OCI-LY1 (cell line): ENCODE measurements at regions not wholly inside any gene's neighbourhood (a gene's known extent, or its start where the extent isn't known, plus 50 kb on each side); places are given as distances from the start of the nearest gene placed in this dataset.

Experiments used
- H2AFZ ChIP-seq: fragments of 200-600 bp; sonication (generic), shearing (Covaris generic); 2 replicates; pipeline ENCODE4 v1.6.0; 2014; ENCODE audit warnings: antibody characterized with exemption, mild to moderate bottlenecking, low read length
- H3F3A ChIP-seq: fragments of 200-600 bp; sonication (generic), shearing (Covaris generic); 2 replicates; pipeline ENCODE4 v1.6.0; 2014; ENCODE audit warnings: mild to moderate bottlenecking, antibody characterized with exemption, low read length, moderate library complexity; ENCODE audit not compliant: insufficient read depth
- H3K27ac ChIP-seq: fragments of 200-600 bp; sonication (generic); 2 replicates; pipeline ENCODE4 v1.5.1; 2014; ENCODE audit warnings: low read length, mixed run types, mild to moderate bottlenecking, low read depth; ENCODE audit not compliant: poor library complexity, severe bottlenecking
- H3K27me3 ChIP-seq: fragments of 200-600 bp; sonication (generic); 2 replicates; pipeline ENCODE4 v1.6.0; 2014; ENCODE audit warnings: antibody characterized with exemption, mild to moderate bottlenecking, low read length, moderate library complexity; ENCODE audit not compliant: insufficient read depth
- H3K36me3 ChIP-seq: fragments of 200-600 bp; sonication (generic); 2 replicates; pipeline ENCODE4 v1.6.1; 2014; ENCODE audit warnings: mild to moderate bottlenecking, antibody characterized with exemption, low read length, moderate library complexity, mixed read lengths; ENCODE audit not compliant: insufficient read depth
- H3K4me1 ChIP-seq: fragments of 200-600 bp; sonication (generic); 2 replicates; pipeline ENCODE4 v1.5.1; 2014; ENCODE audit warnings: mild to moderate bottlenecking, low read length, moderate library complexity; ENCODE audit not compliant: insufficient read depth, severe bottlenecking
- H3K4me2 ChIP-seq: fragments of 200-600 bp; sonication (generic), shearing (Covaris generic); 2 replicates; pipeline ENCODE4 v1.6.1; 2014; ENCODE audit warnings: low read length
- H3K4me3 ChIP-seq: fragments of 200-600 bp; sonication (generic); 2 replicates; pipeline ENCODE4 v1.5.1; 2014; ENCODE audit warnings: low read length, low read depth, mild to moderate bottlenecking, mixed read lengths; ENCODE audit not compliant: poor library complexity, severe bottlenecking
- H3K79me2 ChIP-seq: fragments of 200-600 bp; shearing (Covaris generic); 2 replicates; pipeline ENCODE4 v1.6.1; 2016; ENCODE audit warnings: mixed run types, low read length, mixed read lengths; ENCODE audit not compliant: insufficient read depth
- H3K9ac ChIP-seq: fragments of 200-600 bp; sonication (generic), shearing (Covaris generic); 2 replicates; pipeline ENCODE4 v1.6.1; 2014; ENCODE audit warnings: mild to moderate bottlenecking, low read length, mixed read lengths
- H3K9me2 ChIP-seq: fragments of 200-600 bp; sonication (generic), shearing (Covaris generic); 2 replicates; pipeline ENCODE4 v1.6.1; 2014; ENCODE audit warnings: low read depth, mild to moderate bottlenecking, low read length, mixed read lengths
- H3K9me3 ChIP-seq: fragments of 200-600 bp; shearing (Covaris generic); 2 replicates; pipeline ENCODE4 v1.6.1; 2014; ENCODE audit warnings: low read length, mixed read lengths
- H4K20me1 ChIP-seq: fragments of 200-600 bp; sonication (generic), shearing (Covaris generic); 2 replicates; pipeline ENCODE4 v1.6.0; 2016; ENCODE audit warnings: mild to moderate bottlenecking, low read length; ENCODE audit not compliant: insufficient read depth
- EZH2 ChIP-seq: fragments of 200-600 bp; sonication (generic), shearing (Covaris generic); IDR thresholded peaks from 2 replicates; pipeline ENCODE4 v1.8.0; 2017; ENCODE audit warnings: borderline replicate concordance, mixed run types, mild to moderate bottlenecking, antibody characterized with exemption, low read length, moderate library complexity, mixed read lengths
- TF ChIP-seq, protein P1 (sequence below): fragments of 200-600 bp; sonication (generic), shearing (Covaris generic); IDR thresholded peaks from 2 replicates; pipeline ENCODE4 v1.5.1; 2017; ENCODE audit warnings: mild to moderate bottlenecking, antibody characterized with exemption, low read length, moderate library complexity, mixed read lengths

DNA sequence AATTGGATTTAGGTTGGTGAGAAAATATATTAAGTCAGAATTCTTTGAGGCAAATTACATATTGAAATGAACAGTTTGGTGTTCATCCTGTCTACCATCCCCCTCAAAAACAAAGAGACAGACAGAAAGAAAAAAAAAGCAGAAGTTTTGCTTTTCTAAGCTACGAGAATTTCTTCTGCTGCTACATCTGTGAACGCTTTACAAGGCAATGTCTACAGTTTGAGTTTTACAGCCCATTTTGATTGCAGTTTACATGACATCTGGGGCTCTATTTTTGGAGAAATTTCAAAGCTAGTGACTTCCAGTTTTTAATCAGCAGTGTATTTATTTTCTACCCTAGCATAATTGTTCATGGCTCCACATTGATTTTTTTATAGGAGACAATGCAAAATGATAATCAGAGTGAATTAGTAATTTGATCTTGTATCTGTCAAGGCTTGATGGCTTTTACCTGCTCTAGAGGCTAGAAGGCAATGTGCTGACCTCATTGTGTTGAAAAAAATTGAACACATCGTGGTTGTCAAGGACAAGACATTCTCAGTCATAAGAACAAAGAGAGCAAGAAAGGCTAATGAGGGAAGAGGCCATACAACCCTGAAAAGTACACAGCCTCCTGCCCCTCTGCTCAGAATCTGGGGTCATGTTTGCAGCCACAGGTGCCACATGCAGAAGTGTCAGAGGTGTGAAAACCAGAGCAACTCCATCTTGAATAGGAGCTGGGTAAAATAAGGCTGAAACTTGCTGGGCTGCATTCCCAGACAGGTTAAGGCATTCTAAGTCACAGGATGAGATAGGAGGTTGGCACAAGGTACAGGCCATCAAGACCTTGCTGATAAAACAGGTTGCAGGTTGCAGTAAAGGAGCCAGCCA, 201.0 kb upstream of the CAMK1G start:
- Histone ChIP-seq H3K27ac (no peak overlapping the region), H3F3A (no peaks in the 10 kb centered on the region), H3K4me1 (no peaks in the 10 kb centered on the region)

DNA sequence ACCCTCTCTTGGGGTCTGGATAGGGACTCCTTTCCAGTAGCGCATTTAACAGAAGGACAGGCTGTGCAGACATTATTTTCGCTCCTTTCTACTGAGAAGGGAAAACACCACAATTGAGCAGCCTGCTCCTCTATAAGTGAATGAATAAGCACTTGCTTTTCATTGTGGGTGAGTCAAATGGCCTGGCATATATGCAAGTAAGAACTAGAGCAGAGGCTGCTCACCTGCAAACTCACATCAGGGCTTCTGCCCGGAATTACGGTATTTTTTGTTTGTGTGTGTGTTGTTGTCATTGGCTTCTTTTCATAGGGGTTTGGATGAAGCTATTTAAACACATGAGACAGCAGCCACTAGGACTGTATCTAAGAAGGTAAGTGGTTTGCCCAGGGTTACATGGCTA, 200.1 kb upstream of the CAMK1G start:
- no peaks in the 10 kb centered on the region for H3K36me3 ChIP-seq
- no peak overlapping the region for H3K9ac ChIP-seq
- no peak overlapping the region for H3K4me3 ChIP-seq
- no peak for TF ChIP-seq EZH2
- TF ChIP-seq, protein P1, sequence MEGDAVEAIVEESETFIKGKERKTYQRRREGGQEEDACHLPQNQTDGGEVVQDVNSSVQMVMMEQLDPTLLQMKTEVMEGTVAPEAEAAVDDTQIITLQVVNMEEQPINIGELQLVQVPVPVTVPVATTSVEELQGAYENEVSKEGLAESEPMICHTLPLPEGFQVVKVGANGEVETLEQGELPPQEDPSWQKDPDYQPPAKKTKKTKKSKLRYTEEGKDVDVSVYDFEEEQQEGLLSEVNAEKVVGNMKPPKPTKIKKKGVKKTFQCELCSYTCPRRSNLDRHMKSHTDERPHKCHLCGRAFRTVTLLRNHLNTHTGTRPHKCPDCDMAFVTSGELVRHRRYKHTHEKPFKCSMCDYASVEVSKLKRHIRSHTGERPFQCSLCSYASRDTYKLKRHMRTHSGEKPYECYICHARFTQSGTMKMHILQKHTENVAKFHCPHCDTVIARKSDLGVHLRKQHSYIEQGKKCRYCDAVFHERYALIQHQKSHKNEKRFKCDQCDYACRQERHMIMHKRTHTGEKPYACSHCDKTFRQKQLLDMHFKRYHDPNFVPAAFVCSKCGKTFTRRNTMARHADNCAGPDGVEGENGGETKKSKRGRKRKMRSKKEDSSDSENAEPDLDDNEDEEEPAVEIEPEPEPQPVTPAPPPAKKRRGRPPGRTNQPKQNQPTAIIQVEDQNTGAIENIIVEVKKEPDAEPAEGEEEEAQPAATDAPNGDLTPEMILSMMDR, result no peak
- H3K4me1 ChIP-seq, result no peaks in the 10 kb centered on the region
- no peak overlapping the region for H3K27ac ChIP-seq
- H3K4me2 ChIP-seq, result no peak overlapping the region
- H3K27me3 ChIP-seq, result no peaks in the 10 kb centered on the region
- no peaks in the 10 kb centered on the region for H3K79me2 ChIP-seq
- H3F3A ChIP-seq, result no peaks in the 10 kb centered on the region
- H3K9me3 ChIP-seq, result no peaks in the 10 kb centered on the region
- no peaks in the 10 kb centered on the region for H4K20me1 ChIP-seq
- no peaks in the 10 kb centered on the region for H3K9me2 ChIP-seq
- no peak overlapping the region for H2AFZ ChIP-seq

More for the DNA sequence above, 201.0 kb upstream of the CAMK1G start:
- no peak overlapping the region for H3K4me2 ChIP-seq
- H3K9me3 ChIP-seq, result no peaks in the 10 kb centered on the region
- no peaks in the 10 kb centered on the region for H4K20me1 ChIP-seq
- no peak overlapping the region for H3K4me3 ChIP-seq
- H2AFZ ChIP-seq, result no peak overlapping the region
- H3K79me2 ChIP-seq, result no peaks in the 10 kb centered on the region
- no peak overlapping the region for H3K9ac ChIP-seq
- no peaks in the 10 kb centered on the region for H3K36me3 ChIP-seq
- no peaks in the 10 kb centered on the region for H3K27me3 ChIP-seq
- TF ChIP-seq, protein P1, result no peak
- TF ChIP-seq EZH2, result no peak
- no peaks in the 10 kb centered on the region for H3K9me2 ChIP-seq

DNA sequence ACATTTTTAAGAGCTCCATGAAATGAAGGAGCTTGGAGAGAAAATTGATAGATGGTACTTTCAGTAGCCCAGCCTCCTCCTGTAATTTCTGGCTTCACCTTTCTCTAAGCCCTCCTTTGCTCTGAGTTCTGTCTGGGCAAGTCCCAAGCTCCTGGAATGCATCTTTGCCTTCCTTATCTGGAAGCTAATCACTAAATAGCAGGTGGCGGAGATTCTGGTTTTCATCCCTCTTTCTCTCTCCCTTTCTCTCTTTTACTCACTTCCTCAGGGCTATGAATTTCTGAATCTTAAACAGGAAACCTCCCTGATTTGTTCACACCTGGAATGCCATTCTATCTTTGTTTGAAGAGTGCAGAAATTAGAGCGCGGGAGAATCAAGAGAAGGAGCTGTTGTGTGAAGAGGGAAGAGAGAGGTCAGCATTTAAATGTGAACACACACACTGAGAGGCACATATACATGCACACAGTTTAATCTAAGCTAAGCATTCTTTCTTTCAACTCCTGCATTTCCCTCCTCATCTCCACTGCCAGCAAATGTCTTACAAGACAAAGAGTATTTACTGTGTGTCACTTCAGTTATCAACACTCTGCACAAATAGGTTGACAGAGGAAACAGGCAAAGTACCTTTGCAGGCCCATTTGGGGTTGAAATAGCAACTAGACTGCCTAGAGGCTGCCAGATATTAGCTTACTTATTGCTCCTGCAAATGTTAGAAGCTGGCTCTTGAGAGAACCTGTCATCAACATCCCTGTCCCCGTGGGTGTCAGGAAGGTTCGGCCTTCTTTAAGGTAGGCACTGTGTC, 199.4 kb upstream of the CAMK1G start:
- no peaks in the 10 kb centered on the region for H3K4me1 ChIP-seq
- H3K27ac ChIP-seq, result no peak overlapping the region
- no peak overlapping the region for H3K9ac ChIP-seq
- H3K4me3 ChIP-seq, result no peak overlapping the region
- no peaks in the 10 kb centered on the region for H3K9me2 ChIP-seq
- no peaks in the 10 kb centered on the region for H3K9me3 ChIP-seq
- H4K20me1 ChIP-seq, result no peaks in the 10 kb centered on the region
- no peaks in the 10 kb centered on the region for H3K27me3 ChIP-seq
- no peak overlapping the region for H3K4me2 ChIP-seq
- H3K79me2 ChIP-seq, result no peaks in the 10 kb centered on the region
- no peaks in the 10 kb centered on the region for H3F3A ChIP-seq
- H2AFZ ChIP-seq, result no peak overlapping the region
- TF ChIP-seq, protein P1, result no peak
- no peak for TF ChIP-seq EZH2
- H3K36me3 ChIP-seq, result no peaks in the 10 kb centered on the region
